ENCODE measurements at regions not wholly inside any gene's neighbourhood (a gene's known extent, or its start where the extent isn't known, plus 50 kb on each side); places are given as distances from the start of the nearest gene placed in this dataset.
"Not testable (repeated sequence)": the region's sequence is repeated elsewhere in the genome, so short reads cannot be mapped to it uniquely, and the experiment has no call there.

- H3K4me1 ChIP-seq (ENCODE audit: low read length); H4K20me1 ChIP-seq (ENCODE audit: insufficient read depth, low read length); H3K9me3 ChIP-seq (ENCODE audit: insufficient read depth, low read length); H3K4me3 ChIP-seq (ENCODE audit: low read length); H2AFZ ChIP-seq (ENCODE audit: low read depth, low read length); H3K27me3 ChIP-seq (ENCODE audit: low read depth, low read length); H3K4me2 ChIP-seq (ENCODE audit: low read length); H3K9ac ChIP-seq (ENCODE audit: low read length); H3K79me2 ChIP-seq (ENCODE audit: low read length); H3K36me3 ChIP-seq (replicated peaks; ENCODE audit: low read depth, low read length); H3K27ac ChIP-seq (ENCODE audit: low read length): not testable (repeated sequence)
Measured at GRCh38 chr12:8403834-8404233, 51.9 kb upstream of the CLEC6A start.

GRCh38 chr12:8404341-8404740 lies 51.4 kb upstream of the CLEC6A start:
- not testable (repeated sequence) for H3K27ac ChIP-seq (ENCODE audit: low read length); H3K4me2 ChIP-seq (ENCODE audit: low read length); H3K27me3 ChIP-seq (ENCODE audit: low read depth, low read length); H3K36me3 ChIP-seq (replicated peaks; ENCODE audit: low read depth, low read length); H3K4me1 ChIP-seq (ENCODE audit: low read length); H2AFZ ChIP-seq (ENCODE audit: low read depth, low read length); H3K9me3 ChIP-seq (ENCODE audit: insufficient read depth, low read length); H3K4me3 ChIP-seq (ENCODE audit: low read length); H3K79me2 ChIP-seq (ENCODE audit: low read length); H4K20me1 ChIP-seq (ENCODE audit: insufficient read depth, low read length); H3K9ac ChIP-seq (ENCODE audit: low read length)
